Epithelial cell of proximal tubule (primary cell): ENCODE measurements at regions not wholly inside any gene's neighbourhood (a gene's known extent, or its start where the extent isn't known, plus 50 kb on each side); places are given as distances from the start of the nearest gene placed in this dataset.

Experiments used
- DNase-seq: peaks from one replicate; pipeline ENCODE4 v3.0.0-alpha.2; 2011; ENCODE audit warnings: low read depth
- H3K4me3 ChIP-seq: 2 replicates; pipeline ENCODE4 v1.5.1; 2011; ENCODE audit warnings: low read depth, mild to moderate bottlenecking, low read length
- CTCF ChIP-seq: conservative IDR thresholded peaks from 2 replicates; pipeline ENCODE4 v1.5.1; 2012; ENCODE audit warnings: low read depth, mild to moderate bottlenecking, low read length

- no peak overlapping the region for H3K4me3 ChIP-seq
- no peak for DNase-seq
- no peak for TF ChIP-seq CTCF
Measured at GRCh38 chr21:35871906-35872305, 188.4 kb downstream of the SETD4 start.

- TF ChIP-seq CTCF, result no peak
- DNase-seq, result no peak
- H3K4me3 ChIP-seq, result no peak overlapping the region
Measured at GRCh38 chr21:35868869-35869223, 191.5 kb downstream of the SETD4 start.

- TF ChIP-seq CTCF, result no peak
- H3K4me3 ChIP-seq, result no peak overlapping the region
- DNase-seq, result no peak
Measured at GRCh38 chr21:35868005-35868868, 192.1 kb downstream of the SETD4 start.

GRCh38 chr21:35864039-35864438, 196.3 kb downstream of the SETD4 start:
- DNase-seq, result no peak
- no peak for TF ChIP-seq CTCF
- H3K4me3 ChIP-seq, result no peak overlapping the region

GRCh38 chr21:35862969-35863368, 197.4 kb downstream of the SETD4 start:
- no peak for TF ChIP-seq CTCF
- H3K4me3 ChIP-seq, result no peak overlapping the region
- no peak for DNase-seq

GRCh38 chr21:35861661-35862060, 198.7 kb downstream of the SETD4 start:
- TF ChIP-seq CTCF, result no peak
- no peak overlapping the region for H3K4me3 ChIP-seq
- DNase-seq, result no peak

GRCh38 chr21:35860189-35860869, 200.0 kb downstream of the SETD4 start:
- no peak for TF ChIP-seq CTCF
- no peak overlapping the region for H3K4me3 ChIP-seq
- DNase-seq, result no peak
